Liver (tissue), 7 donors: ENCODE measurements at regions not wholly inside any gene's neighbourhood (a gene's known extent, or its start where the extent isn't known, plus 50 kb on each side); places are given as distances from the start of the nearest gene placed in this dataset.

Source experiments
- DNase-seq: peaks from one replicate; pipeline ENCODE4 v3.0.0-alpha.2; 2017; ENCODE audit warnings: low spot score
- H3K27ac ChIP-seq, 2 donors: one replicate each; pipeline ENCODE4 v1.7.0; 2013; ENCODE audit warnings: inconsistent platforms in 2 of 2, low read length in 2 of 2, control low read depth in 1 of 2, low read depth in 1 of 2, mild to moderate bottlenecking in 1 of 2
- H3K27me3 ChIP-seq, 4 donors: one replicate each; pipeline versions ENCODE4 v1.6.1 to v1.7.0; 2013; ENCODE audit warnings: low read length in 3 of 4, inconsistent platforms in 1 of 4, mild to moderate bottlenecking in 1 of 4, moderate library complexity in 1 of 4; ENCODE audit not compliant: control insufficient read depth in 4 of 4, insufficient read depth in 4 of 4
- H3K36me3 ChIP-seq, 4 donors: one replicate each; pipeline versions ENCODE4 v1.6.1 to v1.7.0; 2013; ENCODE audit warnings: low read length in 3 of 4, mild to moderate bottlenecking in 3 of 4, low read depth in 1 of 4, moderate library complexity in 1 of 4; ENCODE audit not compliant: control insufficient read depth in 4 of 4, insufficient read depth in 3 of 4
- H3K4me1 ChIP-seq, 4 donors: one replicate each; pipeline versions ENCODE4 v1.6.1 to v1.7.0; 2013; ENCODE audit warnings: low read length in 3 of 4, mild to moderate bottlenecking in 3 of 4, moderate library complexity in 1 of 4; ENCODE audit not compliant: control insufficient read depth in 4 of 4, insufficient read depth in 4 of 4
- H3K4me3 ChIP-seq, 3 donors: one replicate each; pipeline versions ENCODE4 v1.6.1 to v1.7.0; 2013; ENCODE audit warnings: low read length in 3 of 3, control low read depth in 1 of 3, low read depth in 1 of 3, mild to moderate bottlenecking in 1 of 3
- H3K9ac ChIP-seq, 2 donors: one replicate each; pipeline ENCODE4 v1.7.0; 2013; ENCODE audit warnings: low read length in 2 of 2, mild to moderate bottlenecking in 2 of 2, moderate library complexity in 2 of 2, control low read depth in 1 of 2, low read depth in 1 of 2
- H3K9me3 ChIP-seq, 4 donors: one replicate each; pipeline versions ENCODE4 v1.6.1 to v1.7.0; 2013; ENCODE audit warnings: low read length in 3 of 4; ENCODE audit not compliant: control insufficient read depth in 4 of 4
- ATF3 ChIP-seq: IDR thresholded peaks from 2 replicates; pipeline ENCODE4 v1.6.1; 2016; ENCODE audit warnings: antibody characterized with exemption
- FOXA1 ChIP-seq: IDR thresholded peaks from 2 replicates; pipeline ENCODE4 v1.6.1; 2016; ENCODE audit warnings: antibody characterized with exemption
- FOXA2 ChIP-seq: IDR thresholded peaks from 2 replicates; pipeline ENCODE4 v1.6.1; 2016; ENCODE audit warnings: antibody characterized with exemption
- GABPA ChIP-seq, 2 donors: IDR thresholded peaks in 1 of 2; conservative IDR thresholded peaks in 1 of 2; 2 replicates each; pipeline ENCODE4 v1.6.1; 2016; ENCODE audit warnings: antibody characterized with exemption in 2 of 2, mild to moderate bottlenecking in 1 of 2, moderate library complexity in 1 of 2
- HNF4G ChIP-seq: IDR thresholded peaks from 2 replicates; pipeline ENCODE4 v1.6.1; 2016; ENCODE audit warnings: antibody characterized with exemption
- JUND ChIP-seq, 2 donors: IDR thresholded peaks; 2 replicates each; pipeline ENCODE4 v1.6.1; 2016; ENCODE audit warnings: antibody characterized with exemption in 2 of 2
- MAX ChIP-seq: IDR thresholded peaks from 2 replicates; pipeline ENCODE4 v1.6.1; 2016; ENCODE audit warnings: antibody characterized with exemption
- NR2F2 ChIP-seq: IDR thresholded peaks from 2 replicates; pipeline ENCODE4 v1.6.1; 2016; ENCODE audit warnings: antibody characterized with exemption
- RXRA ChIP-seq, 2 donors: IDR thresholded peaks; 2 replicates each; pipeline ENCODE4 v1.6.1; 2017 to 2018; ENCODE audit warnings: antibody characterized with exemption in 2 of 2, mild to moderate bottlenecking in 1 of 2
- SP1 ChIP-seq: IDR thresholded peaks from 2 replicates; pipeline ENCODE4 v1.6.1; 2018; ENCODE audit warnings: antibody characterized with exemption, mild to moderate bottlenecking
- TAF1 ChIP-seq: conservative IDR thresholded peaks from 2 replicates; pipeline ENCODE4 v1.6.1; 2016; ENCODE audit warnings: antibody characterized with exemption, mild to moderate bottlenecking
- YY1 ChIP-seq: IDR thresholded peaks from 2 replicates; pipeline ENCODE4 v1.6.1; 2016; ENCODE audit warnings: antibody characterized with exemption, mild to moderate bottlenecking
- ZBTB33 ChIP-seq: IDR thresholded peaks from 2 replicates; pipeline ENCODE4 v1.6.1; 2016; ENCODE audit warnings: antibody characterized with exemption
- WGBS: extraction: QIAGEN DNeasy Blood & Tissue Kit; methylation state at CpG from one replicate; pipeline ENCODE4 v1.1.7; 2013; 5-methylcytosine and 5-hydroxymethylcytosine counted together
- donor health status: healthy.
- donor health status: healthy.
- donor health status: healthy.
- donor health status: healthy.

GRCh38 chr4:176538217-176538925, 218.6 kb downstream of the SPCS3 start:
- no peaks in the 10 kb centered on the region for H3K9me3 ChIP-seq
- H3K4me3 ChIP-seq, result no peak overlapping the region
- no peak overlapping the region for H3K9ac ChIP-seq
- H3K27ac ChIP-seq, result no peak overlapping the region
- H3K4me1 ChIP-seq, result no peaks in the 10 kb centered on the region
- DNase-seq, result no peak
- 70% methylated on average over 4 of the region's 4 CpGs for WGBS
- H3K36me3 ChIP-seq, result no peaks in the 10 kb centered on the region
- H3K27me3 ChIP-seq, result no peaks in the 10 kb centered on the region
- TF ChIP-seq ATF3, result no peak
- no peak for TF ChIP-seq ZBTB33
- TF ChIP-seq NR2F2, result no peak
- no peak for TF ChIP-seq SP1
- no peak for TF ChIP-seq YY1
- no peak for TF ChIP-seq JUND (IDR thresholded peaks at IDR 0.05)
- no peak for TF ChIP-seq FOXA2

- no peak for DNase-seq
- Histone ChIP-seq H3K9ac (no peak overlapping the region), H3K36me3 (no peaks in the 10 kb centered on the region), H3K4me1 (no peaks in the 10 kb centered on the region), H3K27ac (no peak overlapping the region), H3K4me3 (no peak overlapping the region), H3K27me3 (no peaks in the 10 kb centered on the region), H3K9me3 (no peaks in the 10 kb centered on the region)
- TF ChIP-seq ZBTB33 (no peak), FOXA1 (no peak), MAX (no peak), JUND (IDR thresholded peaks at IDR 0.05) (no peak), ATF3 (no peak), SP1 (no peak), FOXA2 (no peak), RXRA (IDR thresholded peaks at IDR 0.05) (no peak), GABPA (IDR thresholded peaks at IDR 0.05 in 1 of 2, conservative IDR thresholded peaks at IDR 0.05 in 1 of 2) (no peak), HNF4G (no peak), YY1 (no peak), TAF1 (no peak)
- WGBS, result 42% methylated on average over 2 of the region's 2 CpGs
Measured at GRCh38 chr4:176539091-176539784, 219.5 kb downstream of the SPCS3 start.
